Activated gamma-delta T cell (primary cell): ENCODE measurements at regions not wholly inside any gene's neighbourhood (a gene's known extent, or its start where the extent isn't known, plus 50 kb on each side); places are given as distances from the start of the nearest gene placed in this dataset.

Experiments
- DNase-seq: peaks from one replicate; lab custom pipeline; 2025; lab: John Stamatoyannopoulos, UW

DNA sequence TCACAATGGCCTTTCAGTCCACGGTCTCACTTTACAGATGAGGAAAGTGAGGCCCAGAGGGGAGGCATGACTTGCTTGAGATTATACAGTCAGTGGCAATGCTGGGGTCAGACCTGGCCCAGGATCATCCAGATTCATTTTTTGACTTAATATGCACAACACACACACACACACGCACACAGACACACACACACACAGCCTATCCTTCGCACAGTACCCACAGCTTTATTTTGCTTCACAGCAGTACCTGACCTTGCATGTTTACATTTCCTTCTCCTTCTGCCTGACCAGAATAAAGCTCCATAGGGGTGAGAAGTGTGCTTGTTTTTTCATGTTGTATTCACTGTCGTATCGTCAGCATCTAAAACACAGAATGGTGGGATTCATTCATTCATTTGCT lies 79.8 kb downstream of the VEGFA start:
- DNase-seq: no peak

DNA sequence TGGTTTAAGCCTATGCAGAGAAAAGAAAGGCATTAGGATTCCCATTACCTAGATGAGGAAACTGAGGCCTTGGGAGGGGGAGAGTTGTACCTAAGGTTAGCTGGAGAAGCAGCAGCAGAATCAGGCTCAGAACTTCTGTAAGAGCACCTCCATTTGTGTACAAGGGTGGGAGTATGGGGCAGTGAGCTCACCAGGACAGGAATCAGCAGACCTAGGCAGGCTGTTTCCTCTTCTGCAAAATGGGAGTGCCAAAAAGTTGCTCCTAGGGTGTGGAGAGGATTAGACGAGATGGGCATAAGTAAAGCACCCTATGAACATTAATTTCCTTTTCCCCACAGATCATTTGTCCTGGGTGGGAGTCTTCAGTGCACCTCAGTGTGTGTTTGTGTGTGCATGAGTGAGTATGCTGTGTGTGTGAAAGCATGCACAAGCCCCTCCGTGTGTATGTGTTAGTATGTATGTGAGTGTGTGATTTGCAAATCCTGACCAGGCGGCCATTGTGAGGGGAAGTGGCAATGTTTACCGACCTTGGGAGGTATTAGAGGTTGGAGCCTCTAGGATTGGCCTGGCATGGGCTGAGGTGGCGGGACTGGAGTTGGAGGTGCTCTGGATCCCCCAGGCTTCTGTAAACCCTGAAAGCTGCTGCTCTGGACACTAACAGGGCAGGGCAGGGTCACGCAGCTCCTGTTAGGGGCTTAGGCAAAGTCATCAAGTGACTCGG lies 78.8 kb downstream of the VEGFA start:
- DNase-seq: no peak

GRCh38 chr6:43847741-43848630 lies 78.0 kb downstream of the VEGFA start:
- DNase-seq: no peak

- no peak for DNase-seq
Measured at GRCh38 chr6:43846556-43846955, 76.5 kb downstream of the VEGFA start.

GRCh38 chr6:43845646-43846045 lies 75.6 kb downstream of the VEGFA start:
- no peak for DNase-seq

- no peak for DNase-seq
Measured at GRCh38 chr6:43843669-43844171, 73.7 kb downstream of the VEGFA start.

- no peak for DNase-seq
Measured at GRCh38 chr6:43843097-43843645, 73.2 kb downstream of the VEGFA start.

- no peak for DNase-seq
Measured at GRCh38 chr6:43842231-43842794, 72.3 kb downstream of the VEGFA start.

- no peak for DNase-seq
Measured at GRCh38 chr6:43840490-43841218, 70.6 kb downstream of the VEGFA start.

GRCh38 chr6:43838276-43839036 lies 68.4 kb downstream of the VEGFA start:
- no peak for DNase-seq

- DNase-seq: no peak
Measured at GRCh38 chr6:43837507-43837906, 67.5 kb downstream of the VEGFA start.

DNA sequence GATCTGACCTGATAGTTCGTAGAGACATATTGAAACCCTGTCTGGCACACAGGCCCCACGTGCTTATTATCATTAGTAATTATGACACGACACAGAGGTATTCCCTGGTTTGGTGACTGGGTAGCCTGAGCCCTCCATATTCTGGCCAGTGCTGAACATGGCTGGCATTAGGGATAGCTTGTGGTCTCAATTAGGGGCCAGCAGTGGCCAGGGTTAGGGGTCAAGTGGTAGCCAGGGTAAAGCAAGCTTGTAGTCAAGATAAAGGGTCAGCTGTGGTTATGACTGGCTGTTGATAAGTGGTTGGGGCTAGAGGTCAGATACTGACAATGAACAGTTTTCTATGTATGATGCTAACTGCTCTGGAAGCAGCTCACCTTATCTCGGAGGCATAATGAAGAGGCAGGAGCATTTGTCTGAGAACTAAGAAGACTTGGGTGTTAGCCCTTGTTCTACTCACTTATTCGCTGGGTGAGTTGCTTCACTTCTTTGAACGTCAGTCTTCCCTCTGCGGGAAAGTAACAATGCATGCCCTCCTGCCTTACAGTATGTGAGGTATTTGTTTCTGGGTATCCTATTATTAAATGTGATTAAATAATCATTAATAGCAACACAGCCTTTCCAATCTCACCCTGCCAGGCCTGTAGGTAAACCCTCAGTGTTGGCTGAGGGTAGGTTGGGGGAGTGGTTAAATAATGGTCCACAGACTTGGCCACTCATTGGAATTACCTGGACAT lies 66.7 kb downstream of the VEGFA start:
- no peak for DNase-seq
